ENCODE measurements at regions not wholly inside any gene's neighbourhood (a gene's known extent, or its start where the extent isn't known, plus 50 kb on each side); places are given as distances from the start of the nearest gene placed in this dataset.
"Not testable (repeated sequence)": the region's sequence is repeated elsewhere in the genome, so short reads cannot be mapped to it uniquely, and the experiment has no call there.

- Histone ChIP-seq H3K4me1 (ENCODE audit: control insufficient read depth, insufficient read depth, low read length) (peaks cover 4% of the 10 kb centered on the region), H3K36me3 (ENCODE audit: control insufficient read depth, insufficient read depth, low read length) (no peaks in the 10 kb centered on the region), H3K27me3 (ENCODE audit: control insufficient read depth, insufficient read depth, low read length) (no peaks in the 10 kb centered on the region), H3K27ac (ENCODE audit: low read depth, low read length) (no peak overlapping the region), H3K4me3 (ENCODE audit: low read length) (no peak overlapping the region), H3K9ac (ENCODE audit: low read length) (no peak overlapping the region)
Measured at GRCh38 chr9:129551393-129551973, 69.4 kb downstream of the C9orf50 start.

- H3K27me3 ChIP-seq (ENCODE audit: control insufficient read depth, insufficient read depth, low read length); H3K4me3 ChIP-seq (ENCODE audit: low read length): not testable (repeated sequence)
Measured at GRCh38 chr9:129550977-129551376, 69.9 kb downstream of the C9orf50 start.

GRCh38 chr9:129550199-129550839 is 70.6 kb downstream of the C9orf50 start:
- Histone ChIP-seq H3K4me3 (ENCODE audit: low read length) (peak overlapping the region; percentile 55), H3K27me3 (ENCODE audit: control insufficient read depth, insufficient read depth, low read length) (no peaks in the 10 kb centered on the region), H3K9ac (ENCODE audit: low read length) (peak overlapping the region; percentile 62), H3K36me3 (ENCODE audit: control insufficient read depth, insufficient read depth, low read length) (no peaks in the 10 kb centered on the region), H3K27ac (ENCODE audit: low read depth, low read length) (peak overlapping the region; percentile 56), H3K4me1 (ENCODE audit: control insufficient read depth, insufficient read depth, low read length) (peaks cover 4% of the 10 kb centered on the region)

More at GRCh38 chr9:129550977-129551376, 69.9 kb downstream of the C9orf50 start:
- not testable (repeated sequence) for H3K27ac ChIP-seq (ENCODE audit: low read depth, low read length); H3K4me1 ChIP-seq (ENCODE audit: control insufficient read depth, insufficient read depth, low read length); H3K36me3 ChIP-seq (ENCODE audit: control insufficient read depth, insufficient read depth, low read length); H3K9ac ChIP-seq (ENCODE audit: low read length)

- Histone ChIP-seq H3K27ac (ENCODE audit: low read depth, low read length) (peak overlapping the region; percentile 56), H3K4me1 (ENCODE audit: control insufficient read depth, insufficient read depth, low read length) (peaks cover 4% of the 10 kb centered on the region), H3K27me3 (ENCODE audit: control insufficient read depth, insufficient read depth, low read length) (no peaks in the 10 kb centered on the region), H3K4me3 (ENCODE audit: low read length) (peak overlapping the region; percentile 46), H3K9ac (ENCODE audit: low read length) (no peak overlapping the region), H3K36me3 (ENCODE audit: control insufficient read depth, insufficient read depth, low read length) (no peaks in the 10 kb centered on the region)
Measured at GRCh38 chr9:129549684-129550083, 71.2 kb downstream of the C9orf50 start.

GRCh38 chr9:129549139-129549538 is 71.8 kb downstream of the C9orf50 start:
- Histone ChIP-seq H3K36me3 (ENCODE audit: control insufficient read depth, insufficient read depth, low read length) (no peaks in the 10 kb centered on the region), H3K27me3 (ENCODE audit: control insufficient read depth, insufficient read depth, low read length) (no peaks in the 10 kb centered on the region), H3K4me1 (ENCODE audit: control insufficient read depth, insufficient read depth, low read length) (peaks cover 4% of the 10 kb centered on the region), H3K9ac (ENCODE audit: low read length) (no peak overlapping the region), H3K27ac (ENCODE audit: low read depth, low read length) (peak overlapping the region; percentile 56), H3K4me3 (ENCODE audit: low read length) (no peak overlapping the region)

GRCh38 chr9:129548571-129549135 is 72.2 kb downstream of the C9orf50 start:
- H3K4me1 ChIP-seq (ENCODE audit: control insufficient read depth, insufficient read depth, low read length): peaks cover 4% of the 10 kb centered on the region
- no peak overlapping the region for H3K4me3 ChIP-seq (ENCODE audit: low read length)
- no peaks in the 10 kb centered on the region for H3K36me3 ChIP-seq (ENCODE audit: control insufficient read depth, insufficient read depth, low read length)
- no peak overlapping the region for H3K27ac ChIP-seq (ENCODE audit: low read depth, low read length)
- no peaks in the 10 kb centered on the region for H3K27me3 ChIP-seq (ENCODE audit: control insufficient read depth, insufficient read depth, low read length)
- no peak overlapping the region for H3K9ac ChIP-seq (ENCODE audit: low read length)

GRCh38 chr9:129547869-129548570 is 72.9 kb downstream of the C9orf50 start:
- Histone ChIP-seq H3K36me3 (ENCODE audit: control insufficient read depth, insufficient read depth, low read length) (no peaks in the 10 kb centered on the region), H3K27me3 (ENCODE audit: control insufficient read depth, insufficient read depth, low read length) (no peaks in the 10 kb centered on the region), H3K9ac (ENCODE audit: low read length) (no peak overlapping the region), H3K4me1 (ENCODE audit: control insufficient read depth, insufficient read depth, low read length) (peaks cover 4% of the 10 kb centered on the region), H3K4me3 (ENCODE audit: low read length) (no peak overlapping the region), H3K27ac (ENCODE audit: low read depth, low read length) (no peak overlapping the region)

- peaks cover 4% of the 10 kb centered on the region for H3K4me1 ChIP-seq (ENCODE audit: control insufficient read depth, insufficient read depth, low read length)
- H3K4me3 ChIP-seq (ENCODE audit: low read length): no peak overlapping the region
- no peak overlapping the region for H3K27ac ChIP-seq (ENCODE audit: low read depth, low read length)
- H3K27me3 ChIP-seq (ENCODE audit: control insufficient read depth, insufficient read depth, low read length): peaks cover 3% of the 10 kb centered on the region
- no peak overlapping the region for H3K9ac ChIP-seq (ENCODE audit: low read length)
- no peaks in the 10 kb centered on the region for H3K36me3 ChIP-seq (ENCODE audit: control insufficient read depth, insufficient read depth, low read length)
Measured at GRCh38 chr9:129547063-129547462, 73.8 kb downstream of the C9orf50 start.

GRCh38 chr9:129545876-129546275 is 75.0 kb downstream of the C9orf50 start:
- H3K4me3 ChIP-seq (ENCODE audit: low read length); H3K36me3 ChIP-seq (ENCODE audit: control insufficient read depth, insufficient read depth, low read length); H3K4me1 ChIP-seq (ENCODE audit: control insufficient read depth, insufficient read depth, low read length); H3K9ac ChIP-seq (ENCODE audit: low read length); H3K27ac ChIP-seq (ENCODE audit: low read depth, low read length); H3K27me3 ChIP-seq (ENCODE audit: control insufficient read depth, insufficient read depth, low read length): not testable (repeated sequence)

GRCh38 chr9:129544761-129545160 is 76.1 kb downstream of the C9orf50 start:
- Histone ChIP-seq H3K36me3 (ENCODE audit: control insufficient read depth, insufficient read depth, low read length) (no peaks in the 10 kb centered on the region), H3K27me3 (ENCODE audit: control insufficient read depth, insufficient read depth, low read length) (peaks cover 3% of the 10 kb centered on the region), H3K9ac (ENCODE audit: low read length) (no peak overlapping the region), H3K4me3 (ENCODE audit: low read length) (no peak overlapping the region), H3K4me1 (ENCODE audit: control insufficient read depth, insufficient read depth, low read length) (no peaks in the 10 kb centered on the region), H3K27ac (ENCODE audit: low read depth, low read length) (no peak overlapping the region)

GRCh38 chr9:129542741-129543140 is 78.2 kb downstream of the C9orf50 start:
- Histone ChIP-seq H3K27ac (ENCODE audit: low read depth, low read length) (no peak overlapping the region), H3K4me1 (ENCODE audit: control insufficient read depth, insufficient read depth, low read length) (no peaks in the 10 kb centered on the region), H3K36me3 (ENCODE audit: control insufficient read depth, insufficient read depth, low read length) (no peaks in the 10 kb centered on the region), H3K4me3 (ENCODE audit: low read length) (no peak overlapping the region), H3K27me3 (ENCODE audit: control insufficient read depth, insufficient read depth, low read length) (peaks cover 3% of the 10 kb centered on the region), H3K9ac (ENCODE audit: low read length) (no peak overlapping the region)

GRCh38 chr9:129541270-129541669 is 79.6 kb downstream of the C9orf50 start:
- Histone ChIP-seq H3K36me3 (ENCODE audit: control insufficient read depth, insufficient read depth, low read length) (no peaks in the 10 kb centered on the region), H3K27me3 (ENCODE audit: control insufficient read depth, insufficient read depth, low read length) (peaks cover 3% of the 10 kb centered on the region), H3K9ac (ENCODE audit: low read length) (no peak overlapping the region), H3K4me1 (ENCODE audit: control insufficient read depth, insufficient read depth, low read length) (no peaks in the 10 kb centered on the region), H3K4me3 (ENCODE audit: low read length) (no peak overlapping the region), H3K27ac (ENCODE audit: low read depth, low read length) (no peak overlapping the region)

Data from rectal smooth muscle tissue (tissue), 1 donor.